Keratinocyte (primary cell): ENCODE measurements at regions not wholly inside any gene's neighbourhood (a gene's known extent, or its start where the extent isn't known, plus 50 kb on each side); places are given as distances from the start of the nearest gene placed in this dataset.

Experiments used
- DNase-seq: peaks from one replicate; pipeline ENCODE4 v3.0.0-alpha.2; 2011; ENCODE audit warnings: low read depth, missing footprints, low spot score
- FAIRE-seq: peaks from 2 replicates; lab custom pipeline; 2011; peaks lifted over from hg19 to GRCh38; lab: Jason Lieb, UNC
- H2AFZ ChIP-seq: 2 replicates; pipeline ENCODE4 v1.6.0; 2012; ENCODE audit warnings: low read length, control low read depth, inconsistent platforms; ENCODE audit not compliant: control insufficient read depth
- H3K27ac ChIP-seq: 2 replicates; pipeline ENCODE4 v1.5.1; 2011; ENCODE audit warnings: low read length; ENCODE audit not compliant: control insufficient read depth, insufficient read depth
- H3K27me3 ChIP-seq: 3 replicates; pipeline ENCODE4 v1.6.0; 2011; ENCODE audit warnings: low read length; ENCODE audit not compliant: control insufficient read depth, insufficient read depth; ENCODE audit errors: extremely low read depth
- H3K36me3 ChIP-seq, 2 experiments: 2 replicates in 1 of 2; 3 replicates in 1 of 2; pipeline ENCODE4 v1.5.1; 2011; ENCODE audit warnings: low read length in 2 of 2, mild to moderate bottlenecking in 1 of 2; ENCODE audit not compliant: control insufficient read depth in 2 of 2, insufficient read depth in 2 of 2; ENCODE audit errors: extremely low read depth in 1 of 2
- H3K4me1 ChIP-seq: 3 replicates; pipeline ENCODE4 v1.5.1; 2011; ENCODE audit warnings: low read length; ENCODE audit not compliant: control insufficient read depth, insufficient read depth; ENCODE audit errors: extremely low read depth
- H3K4me2 ChIP-seq: 3 replicates; pipeline ENCODE4 v1.6.0; 2011; ENCODE audit warnings: low read depth, low read length; ENCODE audit not compliant: control insufficient read depth, insufficient read depth; ENCODE audit errors: extremely low read depth
- H3K4me3 ChIP-seq, 3 experiments: fragments of 200-600 bp in 1 of 3; sonication (generic) in 1 of 3; 2 replicates in 2 of 3; 3 replicates in 1 of 3; pipeline ENCODE4 v1.5.1; 2011 to 2016; ENCODE audit warnings: low read length in 3 of 3, mild to moderate bottlenecking in 3 of 3, control low read depth in 2 of 3, inconsistent platforms in 1 of 3, low read depth in 1 of 3, mixed read lengths in 1 of 3, mixed run types in 1 of 3, moderate library complexity in 1 of 3; ENCODE audit not compliant: control insufficient read depth in 2 of 3, insufficient read depth in 2 of 3; ENCODE audit errors: extremely low read depth in 1 of 3
- H3K79me2 ChIP-seq: 2 replicates; pipeline ENCODE4 v1.6.0; 2012; ENCODE audit warnings: low read length; ENCODE audit not compliant: control insufficient read depth, insufficient read depth
- H3K9ac ChIP-seq: 3 replicates; pipeline ENCODE4 v1.6.0; 2011; ENCODE audit warnings: low read length; ENCODE audit not compliant: control insufficient read depth, insufficient read depth; ENCODE audit errors: extremely low read depth
- H3K9me1 ChIP-seq: 3 replicates; pipeline ENCODE4 v1.6.0; 2011; ENCODE audit warnings: low read length; ENCODE audit not compliant: control insufficient read depth, insufficient read depth; ENCODE audit errors: extremely low read depth
- H3K9me3 ChIP-seq: 2 replicates; pipeline ENCODE4 v1.5.1; 2012; ENCODE audit warnings: low read depth, low read length; ENCODE audit not compliant: control insufficient read depth
- H4K20me1 ChIP-seq: 3 replicates; pipeline ENCODE4 v1.6.0; 2011; ENCODE audit warnings: low read length; ENCODE audit not compliant: control insufficient read depth, insufficient read depth; ENCODE audit errors: extremely low read depth
- EZH2 ChIP-seq: IDR thresholded peaks from one replicate; pipeline ENCODE4 v1.6.1; 2012; ENCODE audit warnings: inconsistent platforms, mild to moderate bottlenecking, low read length, moderate library complexity
- dilution Hi-C: fragments of 300-500 bp; cut with MboI; formaldehyde crosslinking; loops from one replicate; pipeline ENCODE4 v1.7.0; 2020; ENCODE audit warnings: low sequenced_read_pairs; ENCODE audit not compliant: extremely low pct_ligation_motif_present
- TF ChIP-seq, protein P1 (sequence below), 3 experiments: IDR thresholded peaks in 1 of 3; conservative IDR thresholded peaks in 1 of 3; optimal IDR thresholded peaks in 1 of 3; 2 replicates in 2 of 3; 3 replicates in 1 of 3; pipeline versions ENCODE3 to v1.5.1; 2011; ENCODE audit warnings: low read length in 3 of 3, mild to moderate bottlenecking in 3 of 3, moderate library complexity in 2 of 3, control low read depth in 1 of 3, inconsistent platforms in 1 of 3; ENCODE audit not compliant: insufficient read depth in 2 of 3; ENCODE audit errors: extremely low read depth in 1 of 3

DNA sequence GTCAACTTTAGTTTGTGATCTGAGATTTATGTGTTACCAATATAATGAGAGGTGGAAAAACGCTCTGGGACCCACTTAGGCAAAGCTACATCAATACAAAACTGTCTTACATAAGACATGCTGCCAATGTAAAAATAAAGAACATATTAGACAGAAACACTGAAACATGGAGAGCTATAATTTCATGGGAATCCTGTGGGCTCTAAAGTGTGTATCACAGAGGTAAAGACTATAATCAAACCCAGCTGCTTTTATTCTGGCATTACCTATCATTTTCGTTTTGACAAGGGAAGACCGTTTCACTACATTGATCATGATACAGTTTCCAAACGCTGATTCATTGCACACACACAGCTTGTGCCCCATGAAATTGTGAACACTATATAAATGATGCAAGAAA is 400.5 kb upstream of the TUSC1 start:
- Histone ChIP-seq H3K27me3 (no peaks in the 10 kb centered on the region), H3K4me2 (no peak overlapping the region), H3K9me3 (no peaks in the 10 kb centered on the region), H4K20me1 (no peaks in the 10 kb centered on the region), H3K36me3 (no peaks in the 10 kb centered on the region), H3K4me3 (no peak overlapping the region), H3K9me1 (no peaks in the 10 kb centered on the region), H3K27ac (no peak overlapping the region), H2AFZ (no peak overlapping the region), H3K4me1 (no peaks in the 10 kb centered on the region), H3K9ac (no peak overlapping the region), H3K79me2 (no peaks in the 10 kb centered on the region)
- TF ChIP-seq, protein P1, sequence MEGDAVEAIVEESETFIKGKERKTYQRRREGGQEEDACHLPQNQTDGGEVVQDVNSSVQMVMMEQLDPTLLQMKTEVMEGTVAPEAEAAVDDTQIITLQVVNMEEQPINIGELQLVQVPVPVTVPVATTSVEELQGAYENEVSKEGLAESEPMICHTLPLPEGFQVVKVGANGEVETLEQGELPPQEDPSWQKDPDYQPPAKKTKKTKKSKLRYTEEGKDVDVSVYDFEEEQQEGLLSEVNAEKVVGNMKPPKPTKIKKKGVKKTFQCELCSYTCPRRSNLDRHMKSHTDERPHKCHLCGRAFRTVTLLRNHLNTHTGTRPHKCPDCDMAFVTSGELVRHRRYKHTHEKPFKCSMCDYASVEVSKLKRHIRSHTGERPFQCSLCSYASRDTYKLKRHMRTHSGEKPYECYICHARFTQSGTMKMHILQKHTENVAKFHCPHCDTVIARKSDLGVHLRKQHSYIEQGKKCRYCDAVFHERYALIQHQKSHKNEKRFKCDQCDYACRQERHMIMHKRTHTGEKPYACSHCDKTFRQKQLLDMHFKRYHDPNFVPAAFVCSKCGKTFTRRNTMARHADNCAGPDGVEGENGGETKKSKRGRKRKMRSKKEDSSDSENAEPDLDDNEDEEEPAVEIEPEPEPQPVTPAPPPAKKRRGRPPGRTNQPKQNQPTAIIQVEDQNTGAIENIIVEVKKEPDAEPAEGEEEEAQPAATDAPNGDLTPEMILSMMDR (optimal IDR thresholded peaks at IDR 0.05 in 1 of 3, IDR thresholded peaks at IDR 0.05 in 1 of 3, conservative IDR thresholded peaks at IDR 0.05 in 1 of 3; ENCODE audit: extremely low read depth in 1 of 3, insufficient read depth in 2 of 3, low read length in 3 of 3) = no peak
- TF ChIP-seq EZH2 = no peak
- dilution Hi-C loops = no loop called here
- no peak for DNase-seq
- FAIRE-seq = no peak

DNA sequence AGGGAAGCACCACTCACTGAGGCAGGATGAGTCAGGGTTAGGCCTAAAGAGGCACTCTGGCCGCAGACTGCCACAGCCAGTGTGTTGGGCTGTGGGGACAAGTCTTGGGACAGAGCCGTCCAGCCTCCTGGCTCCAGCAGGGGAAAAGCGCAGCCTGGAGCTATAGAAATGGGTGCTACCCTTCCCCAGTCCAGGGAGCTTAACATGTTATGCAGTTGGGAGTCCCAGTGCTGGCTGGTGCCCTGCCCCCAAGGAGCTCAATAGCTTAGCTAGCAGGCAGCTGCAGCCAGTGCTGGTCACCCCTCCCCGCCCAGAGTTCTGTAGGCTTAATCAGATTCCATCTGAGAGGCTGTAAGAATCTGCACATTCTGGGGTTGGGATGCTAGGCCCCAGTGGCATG is 399.6 kb upstream of the TUSC1 start:
- H3K9me3 ChIP-seq = no peaks in the 10 kb centered on the region
- FAIRE-seq = no peak
- TF ChIP-seq EZH2 = no peak
- TF ChIP-seq, protein P1 (optimal IDR thresholded peaks at IDR 0.05 in 1 of 3, IDR thresholded peaks at IDR 0.05 in 1 of 3, conservative IDR thresholded peaks at IDR 0.05 in 1 of 3; ENCODE audit: extremely low read depth in 1 of 3, insufficient read depth in 2 of 3, low read length in 3 of 3) = no peak

More for the DNA sequence above, 399.6 kb upstream of the TUSC1 start:
- Histone ChIP-seq H3K9me1 (no peaks in the 10 kb centered on the region), H3K27ac (no peak overlapping the region), H3K79me2 (no peaks in the 10 kb centered on the region), H2AFZ (no peak overlapping the region), H4K20me1 (no peaks in the 10 kb centered on the region), H3K4me1 (no peaks in the 10 kb centered on the region), H3K27me3 (no peaks in the 10 kb centered on the region), H3K4me2 (no peak overlapping the region), H3K36me3 (no peaks in the 10 kb centered on the region), H3K9ac (no peak overlapping the region), H3K4me3 (no peak overlapping the region)
- dilution Hi-C loops = no loop called here
- no peak for DNase-seq
